ENCODE measurements at regions not wholly inside any gene's neighbourhood (a gene's known extent, or its start where the extent isn't known, plus 50 kb on each side); places are given as distances from the start of the nearest gene placed in this dataset.

DNA sequence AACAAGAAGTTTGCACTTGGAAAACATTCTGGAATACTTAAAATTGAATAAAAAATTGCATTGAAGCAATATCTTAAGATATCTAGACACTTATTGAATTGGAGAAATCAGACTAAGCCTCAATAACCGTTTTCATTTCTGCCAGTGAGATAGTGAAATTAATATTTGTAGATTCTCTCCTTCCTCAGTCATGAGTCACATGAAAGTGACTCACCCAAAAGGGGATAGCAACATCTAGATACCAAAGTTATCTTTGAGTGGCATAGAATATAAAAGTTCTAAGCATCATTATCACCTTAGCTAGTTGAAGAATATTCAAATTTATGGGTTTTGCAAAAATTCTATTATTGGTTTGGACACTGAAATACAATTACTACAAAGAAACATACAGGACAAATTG lies 614.8 kb upstream of the ZNF717 start:
- no peak for DNase-seq (ENCODE audit: low read depth in 4 of 4, low spot score in 3 of 4)

GRCh38 chr3:76402926-76403325 lies 617.6 kb upstream of the ZNF717 start:
- DNase-seq (ENCODE audit: low read depth in 4 of 4, low spot score in 3 of 4), result no peak

- no peak for DNase-seq (ENCODE audit: low read depth in 4 of 4, low spot score in 3 of 4)
Observed at GRCh38 chr3:76403556-76403955, 618.2 kb upstream of the ZNF717 start.

DNA sequence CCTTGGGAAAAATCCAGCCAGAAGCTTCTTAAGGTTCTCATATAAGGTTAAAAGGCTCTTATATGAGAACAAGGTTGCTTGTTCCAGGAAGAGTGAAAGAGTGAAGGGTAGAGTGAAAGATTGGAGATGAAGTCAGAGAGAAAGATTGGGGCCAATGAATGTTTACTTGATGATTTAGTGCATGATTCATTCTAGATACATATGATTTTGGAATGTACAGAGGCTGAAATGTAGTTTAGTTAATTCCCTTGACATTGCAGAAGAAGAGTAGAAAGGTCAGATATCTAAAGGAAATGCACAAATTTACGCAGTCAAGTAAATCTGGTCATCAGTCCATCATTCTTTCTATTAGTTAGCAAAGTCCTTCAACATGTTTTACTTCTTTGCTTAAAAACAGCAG lies 619.8 kb upstream of the ZNF717 start:
- DNase-seq (ENCODE audit: low read depth in 4 of 4, low spot score in 3 of 4), result no peak

- no peak for DNase-seq (ENCODE audit: low read depth in 4 of 4, low spot score in 3 of 4)
Observed at GRCh38 chr3:76410762-76411281, 625.5 kb upstream of the ZNF717 start.

DNA sequence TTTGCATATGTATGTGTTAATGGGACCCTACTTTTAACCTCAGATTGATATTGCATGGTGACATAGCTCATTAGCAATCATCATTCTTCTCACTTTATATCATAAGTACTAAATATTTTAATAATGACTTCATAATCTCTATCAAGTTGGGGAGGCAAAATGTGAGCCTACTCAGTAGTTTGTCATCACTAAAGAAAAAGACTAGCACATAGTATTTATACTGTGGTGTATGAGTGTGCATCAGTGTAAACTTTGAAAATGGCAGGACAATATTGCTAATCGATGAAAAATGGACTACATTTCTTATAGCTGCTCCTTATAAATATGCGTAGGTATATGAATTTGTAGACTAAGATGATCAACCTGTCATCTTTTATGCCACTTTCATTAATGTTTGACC lies 624.5 kb upstream of the ROBO2 start:
- DNase-seq (ENCODE audit: low read depth in 4 of 4, low spot score in 3 of 4), result no peak

- DNase-seq (ENCODE audit: low read depth in 4 of 4, low spot score in 3 of 4), result no peak
Observed at GRCh38 chr3:76429581-76430177, 610.2 kb upstream of the ROBO2 start.

- peak in 2 of 4 donors; percentile 8 to 9 for DNase-seq (ENCODE audit: low read depth in 4 of 4, low spot score in 3 of 4)
Observed at GRCh38 chr3:76432396-76432795, 607.5 kb upstream of the ROBO2 start.

- DNase-seq (ENCODE audit: low read depth in 4 of 4, low spot score in 3 of 4), result no peak
Observed at GRCh38 chr3:76436894-76437293, 603.0 kb upstream of the ROBO2 start.

GRCh38 chr3:76438971-76439370 lies 600.9 kb upstream of the ROBO2 start:
- DNase-seq (ENCODE audit: low read depth in 4 of 4, low spot score in 3 of 4), result no peak

DNA sequence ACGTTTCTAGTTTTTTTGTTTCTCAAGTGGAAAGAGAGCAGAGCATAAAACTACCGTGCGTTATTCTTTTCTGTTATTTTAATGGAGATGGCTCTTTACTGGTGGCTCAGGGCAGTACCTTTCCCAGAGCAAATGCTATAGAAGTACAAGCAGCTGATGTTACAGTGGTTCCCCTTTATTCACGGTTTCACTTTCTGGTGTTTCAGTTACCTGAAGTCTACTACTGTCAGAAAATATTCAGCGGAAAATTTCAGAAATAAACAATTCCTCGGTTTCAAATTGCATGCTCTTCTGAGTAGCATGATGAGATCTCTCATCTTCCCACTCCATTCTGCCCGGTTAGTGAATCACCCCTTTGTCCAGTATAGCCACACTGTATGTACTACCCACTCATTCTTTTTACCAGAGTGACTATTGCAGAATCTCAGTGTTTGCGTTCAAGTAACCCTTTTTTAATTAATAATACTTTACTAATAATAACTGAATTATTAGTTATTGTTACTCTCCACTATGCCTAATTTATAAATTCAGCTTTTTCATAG lies 597.5 kb upstream of the ROBO2 start:
- DNase-seq (ENCODE audit: low read depth in 4 of 4, low spot score in 3 of 4), result no peak

DNA sequence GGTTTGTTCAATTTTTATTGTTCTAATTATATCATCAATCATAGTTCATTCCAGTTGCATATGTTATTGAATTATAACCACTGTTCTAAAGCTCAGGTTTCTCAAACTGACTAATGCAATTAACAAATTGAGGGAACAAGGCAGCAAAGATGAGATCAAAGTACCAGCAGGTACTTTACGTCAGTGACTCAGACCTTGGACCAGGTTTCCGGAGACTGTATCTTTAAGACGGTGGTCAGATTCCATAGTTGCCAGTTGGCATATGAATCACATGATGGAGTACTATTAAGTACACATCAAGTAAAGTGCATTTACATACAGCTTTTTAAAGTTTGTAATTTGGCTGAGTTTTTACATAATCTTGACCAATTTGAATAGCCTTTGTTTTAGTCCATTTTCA lies 583.6 kb upstream of the ROBO2 start:
- DNase-seq (ENCODE audit: low read depth in 4 of 4, low spot score in 3 of 4), result no peak

GRCh38 chr3:76463501-76463900 lies 576.4 kb upstream of the ROBO2 start:
- DNase-seq (ENCODE audit: low read depth in 4 of 4, low spot score in 3 of 4), result no peak

DNA sequence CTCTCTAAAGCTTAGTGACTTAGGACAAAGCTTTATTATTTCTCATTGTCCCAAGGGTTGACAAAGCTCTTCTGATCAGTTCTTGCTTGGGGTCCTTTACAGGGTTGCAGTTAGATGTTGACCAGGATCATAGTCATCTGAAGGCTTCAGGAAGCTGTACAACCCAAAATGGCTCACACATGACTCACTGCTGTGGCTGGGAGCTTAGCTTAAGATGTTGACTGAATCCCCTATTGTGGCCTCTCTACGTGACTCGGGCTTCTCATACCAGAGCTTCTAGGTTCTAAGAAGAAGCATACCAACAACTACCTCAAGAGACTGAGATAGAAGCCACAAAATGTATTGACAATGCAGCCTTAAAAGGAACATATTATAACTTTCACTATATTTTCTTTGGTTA lies 569.6 kb upstream of the ROBO2 start:
- DNase-seq (ENCODE audit: low read depth in 4 of 4, low spot score in 3 of 4), result no peak

DNA sequence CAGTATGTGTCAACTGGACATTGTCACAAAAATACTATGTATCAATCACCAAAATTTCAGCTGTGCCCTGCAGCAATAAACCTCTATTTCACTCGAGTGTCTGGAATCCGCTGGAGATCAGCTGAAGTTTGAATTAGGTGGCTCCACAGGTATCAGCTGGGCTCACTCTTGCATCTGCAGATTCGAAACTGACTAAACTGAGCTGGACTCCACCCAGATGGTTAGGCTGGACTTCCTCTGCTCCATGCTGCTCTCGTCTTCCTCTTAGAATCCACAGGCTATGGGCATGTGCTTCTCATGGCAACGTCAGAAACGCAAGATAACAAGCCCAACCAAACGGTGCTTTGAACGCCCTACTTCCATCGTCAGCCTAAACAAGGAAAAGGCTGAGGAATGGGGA lies 565.3 kb upstream of the ROBO2 start:
- DNase-seq (ENCODE audit: low read depth in 4 of 4, low spot score in 3 of 4), result no peak

DNA sequence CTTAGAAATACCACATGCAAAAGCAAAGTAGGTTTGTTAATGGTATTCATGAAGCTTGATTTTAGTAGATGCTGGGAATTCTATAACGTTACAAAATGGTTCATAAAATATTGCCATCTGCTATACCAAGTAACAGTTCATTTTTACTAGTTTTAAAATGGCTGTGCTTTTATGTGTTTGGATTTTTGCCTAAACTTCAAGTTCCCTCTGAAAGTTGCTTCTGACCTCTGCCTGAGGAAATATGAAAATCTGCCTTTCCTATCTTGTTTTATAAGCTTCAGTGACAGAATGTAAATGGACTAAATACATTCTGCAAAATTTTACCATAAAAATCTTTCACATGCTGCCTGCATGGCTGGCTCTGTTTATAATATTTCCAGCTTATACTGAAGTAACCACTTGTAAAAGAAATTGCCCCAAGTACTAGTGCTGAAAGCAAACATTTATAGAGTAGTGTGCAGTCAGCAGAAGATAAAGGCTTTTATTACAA lies 560.7 kb upstream of the ROBO2 start:
- DNase-seq (ENCODE audit: low read depth in 4 of 4, low spot score in 3 of 4), result no peak

- DNase-seq (ENCODE audit: low read depth in 4 of 4, low spot score in 3 of 4), result no peak
Observed at GRCh38 chr3:76482510-76482909, 557.4 kb upstream of the ROBO2 start.

DNA sequence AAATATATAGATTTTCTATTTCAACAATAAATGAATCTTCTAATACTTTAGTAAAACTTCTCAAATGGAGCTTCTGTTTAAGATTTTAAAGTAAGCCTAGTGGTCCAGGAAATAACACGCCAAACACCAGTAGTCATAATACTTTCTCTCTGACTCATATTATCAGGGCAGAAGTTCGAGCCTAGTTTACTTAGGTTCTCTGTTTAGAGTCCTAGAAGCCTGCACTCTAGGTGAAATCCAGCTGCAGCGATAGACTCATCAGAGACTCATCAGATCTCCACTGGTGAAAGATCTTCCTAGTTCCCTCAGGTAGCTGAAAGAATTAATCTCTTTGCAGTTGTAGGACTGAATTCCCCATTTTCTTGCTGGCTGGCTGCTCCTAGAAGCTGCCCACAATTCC lies 552.5 kb upstream of the ROBO2 start:
- no peak for DNase-seq (ENCODE audit: low read depth in 4 of 4, low spot score in 3 of 4)

GRCh38 chr3:76490064-76490463 lies 549.8 kb upstream of the ROBO2 start:
- no peak for DNase-seq (ENCODE audit: low read depth in 4 of 4, low spot score in 3 of 4)

DNA sequence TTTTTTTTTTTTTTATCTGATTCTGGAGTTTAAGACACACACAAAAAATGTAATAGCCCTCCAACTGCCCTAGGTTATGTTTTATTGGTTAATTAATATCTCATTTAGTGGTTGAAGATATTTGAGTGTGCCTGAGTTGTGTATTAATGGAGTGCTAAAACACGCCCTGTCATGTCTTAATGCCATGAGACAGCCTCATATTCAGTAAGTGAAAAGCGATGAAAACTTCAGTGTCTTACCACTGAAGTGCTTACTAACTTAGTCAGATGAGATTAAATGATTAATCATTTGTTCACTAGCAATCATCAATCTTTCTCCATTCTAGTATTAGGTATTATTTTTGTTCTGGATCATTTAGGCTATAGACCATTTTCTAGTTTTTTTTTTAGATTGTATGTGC lies 544.7 kb upstream of the ROBO2 start:
- no peak for DNase-seq (ENCODE audit: low read depth in 4 of 4, low spot score in 3 of 4)

DNA sequence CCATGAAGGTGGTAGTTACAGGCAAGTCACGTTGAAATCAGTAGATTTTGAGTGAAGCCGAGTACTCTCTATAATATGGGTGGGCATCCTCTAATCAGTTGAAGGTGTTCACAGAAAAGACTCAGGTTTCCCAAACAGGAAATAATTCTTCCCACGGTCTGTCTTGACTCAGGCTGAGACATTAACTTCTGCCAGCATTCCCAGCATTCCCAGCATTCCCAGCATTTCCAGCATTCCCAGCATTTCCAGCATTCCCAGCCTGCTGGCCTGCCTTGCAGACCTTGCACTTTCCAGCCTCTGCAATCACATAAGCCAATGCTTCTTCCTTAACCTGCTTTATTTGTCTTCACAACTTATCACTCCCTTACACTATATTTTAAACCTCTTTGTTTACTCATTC lies 542.3 kb upstream of the ROBO2 start:
- no peak for DNase-seq (ENCODE audit: low read depth in 4 of 4, low spot score in 3 of 4)

DNA sequence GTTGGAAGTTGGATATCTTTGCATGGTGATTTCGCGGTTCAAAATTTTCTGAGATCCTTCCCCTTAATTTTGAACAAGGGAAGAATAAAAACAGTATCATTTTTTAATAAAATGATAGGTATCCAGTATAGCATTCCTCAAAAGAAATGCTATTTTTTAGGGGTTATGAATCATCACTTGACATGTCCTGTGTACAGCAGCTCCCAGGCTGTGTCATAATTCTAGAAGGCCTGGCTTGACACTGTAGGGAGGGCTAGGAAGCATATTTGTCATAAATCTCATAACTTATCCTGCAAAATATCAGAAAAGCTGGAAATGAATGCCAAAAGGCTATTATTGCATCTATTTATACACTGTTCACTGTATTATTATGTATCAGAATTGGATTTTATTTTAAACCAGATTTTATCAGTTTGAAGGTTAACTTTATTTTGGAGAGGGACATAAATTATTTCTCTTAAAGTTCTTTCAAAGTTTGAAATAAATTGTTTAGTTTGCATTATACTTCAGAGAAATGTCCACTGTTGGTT lies 539.1 kb upstream of the ROBO2 start:
- DNase-seq (ENCODE audit: low read depth in 4 of 4, low spot score in 3 of 4), result no peak
